K562 (cell line): ENCODE measurements at regions not wholly inside any gene's neighbourhood (a gene's known extent, or its start where the extent isn't known, plus 50 kb on each side); places are given as distances from the start of the nearest gene placed in this dataset.

ENCODE experiments used
- CHD2 ChIP-seq: IDR thresholded peaks from 2 replicates; pipeline ENCODE4 v1.6.1; 2011; ENCODE audit warnings: low read depth, low read length
- CTCF ChIP-seq, 3 experiments: IDR thresholded peaks in 2 of 3; conservative IDR thresholded peaks in 1 of 3; 2 replicates each; pipeline ENCODE4 v1.5.1; 2011 to 2012; ENCODE audit warnings: low read length in 3 of 3, mild to moderate bottlenecking in 3 of 3, control low read depth in 2 of 3, improper control_type of control experiment in 1 of 3, inconsistent platforms in 1 of 3, low read depth in 1 of 3, mixed read lengths in 1 of 3, moderate library complexity in 1 of 3; ENCODE audit not compliant: insufficient read depth in 2 of 3
- ERF ChIP-seq: fragments of 450-650 bp; formaldehyde crosslinking; IDR thresholded peaks from 2 replicates; pipeline ENCODE4 v1.4.0; 2020; ENCODE audit warnings: mild to moderate bottlenecking, mixed read lengths
- GTF2F1 ChIP-seq: IDR thresholded peaks from 2 replicates; pipeline ENCODE4 v1.6.1; 2011; ENCODE audit warnings: low read depth, low read length, improper control_type of control experiment
- JUN ChIP-seq, 2 experiments: sonication (generic) in 1 of 2; formaldehyde crosslinking in 1 of 2; IDR thresholded peaks; 2 replicates each; pipeline versions ENCODE4 v1.6.1 to v1.8.0; 2012 to 2022; ENCODE audit warnings: borderline replicate concordance in 2 of 2, mild to moderate bottlenecking in 2 of 2, improper control_type of control experiment in 1 of 2, low read depth in 1 of 2, low read length in 1 of 2, missing genetic modification reagents in 1 of 2
- RAD21 ChIP-seq, 2 experiments: fragments of 250-450 bp in 1 of 2; fragments of 450-650 bp in 1 of 2; sonication (Bioruptor Pico) in 1 of 2; formaldehyde crosslinking in 1 of 2; IDR thresholded peaks in 1 of 2; conservative IDR thresholded peaks in 1 of 2; 2 replicates each; pipeline versions ENCODE4 v1.4.0 to v1.8.0; 2020 to 2022; ENCODE audit warnings: mild to moderate bottlenecking in 2 of 2, moderate library complexity in 1 of 2
- TAF1 ChIP-seq: IDR thresholded peaks from 2 replicates; pipeline ENCODE4 v1.6.1; 2011; ENCODE audit warnings: mild to moderate bottlenecking, low read length, moderate library complexity; ENCODE audit not compliant: insufficient read depth, control insufficient read depth, severe bottlenecking; ENCODE audit errors: extremely low read depth
- U2AF2 ChIP-seq: fragments of 200-400 bp; formaldehyde crosslinking; optimal IDR thresholded peaks from 2 replicates; pipeline ENCODE3; 2017; ENCODE audit warnings: low read depth, mild to moderate bottlenecking, low read length
- ZBTB1 ChIP-seq: sonication (generic); formaldehyde crosslinking; IDR thresholded peaks from 2 replicates; pipeline ENCODE4 v1.8.1; 2023; ENCODE audit warnings: missing genetic modification reagents, low read depth, mild to moderate bottlenecking, borderline replicate concordance
- TF ChIP-seq, protein P1 (sequence below): fragments of 450-650 bp; IDR thresholded peaks from 2 replicates; pipeline ENCODE4 v1.6.1; 2016; ENCODE audit warnings: missing biosample characterization, missing genetic modification characterization
- TF ChIP-seq, protein P2 (sequence below): conservative IDR thresholded peaks from 2 replicates; pipeline ENCODE4 v1.6.1; 2011; ENCODE audit warnings: low read depth, mild to moderate bottlenecking, low read length; ENCODE audit not compliant: control insufficient read depth
- TF ChIP-seq, protein P3 (sequence below), 2 experiments: fragments of 450-650 bp in 1 of 2; sonication (generic) in 1 of 2; formaldehyde crosslinking in 1 of 2; IDR thresholded peaks in 1 of 2; conservative IDR thresholded peaks in 1 of 2; 2 replicates each; pipeline versions ENCODE4 v1.6.1 to v1.8.1; 2016 to 2023; ENCODE audit warnings: mild to moderate bottlenecking in 2 of 2, moderate library complexity in 2 of 2, inconsistent platforms in 1 of 2, missing genetic modification reagents in 1 of 2

GRCh38 chr7:109868215-109868860 lies 1222.6 kb upstream of the LRRN3 start:
- TF ChIP-seq CTCF (IDR thresholded peaks at IDR 0.05 in 2 of 3, conservative IDR thresholded peaks at IDR 0.05 in 1 of 3; ENCODE audit: insufficient read depth in 2 of 3, low read depth in 1 of 3, low read length in 3 of 3) (no peak), ERF (CRISPR knock-in tag) (no peak), ZBTB1 (no peak), JUN (IDR thresholded peaks at IDR 0.05; ENCODE audit: borderline replicate concordance, low read depth, low read length) (no peak), JUN (CRISPR knock-in tag; IDR thresholded peaks at IDR 0.05; ENCODE audit: borderline replicate concordance) (no peak), CHD2 (no peak), GTF2F1 (no peak), TAF1 (no peak), U2AF2 (no peak), RAD21 (CRISPR knock-in tag; conservative IDR thresholded peaks at IDR 0.05 in 1 of 2, IDR thresholded peaks at IDR 0.05 in 1 of 2) (no peak)
- TF ChIP-seq, protein P1, sequence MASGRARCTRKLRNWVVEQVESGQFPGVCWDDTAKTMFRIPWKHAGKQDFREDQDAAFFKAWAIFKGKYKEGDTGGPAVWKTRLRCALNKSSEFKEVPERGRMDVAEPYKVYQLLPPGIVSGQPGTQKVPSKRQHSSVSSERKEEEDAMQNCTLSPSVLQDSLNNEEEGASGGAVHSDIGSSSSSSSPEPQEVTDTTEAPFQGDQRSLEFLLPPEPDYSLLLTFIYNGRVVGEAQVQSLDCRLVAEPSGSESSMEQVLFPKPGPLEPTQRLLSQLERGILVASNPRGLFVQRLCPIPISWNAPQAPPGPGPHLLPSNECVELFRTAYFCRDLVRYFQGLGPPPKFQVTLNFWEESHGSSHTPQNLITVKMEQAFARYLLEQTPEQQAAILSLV = no peak
- TF ChIP-seq, protein P2, sequence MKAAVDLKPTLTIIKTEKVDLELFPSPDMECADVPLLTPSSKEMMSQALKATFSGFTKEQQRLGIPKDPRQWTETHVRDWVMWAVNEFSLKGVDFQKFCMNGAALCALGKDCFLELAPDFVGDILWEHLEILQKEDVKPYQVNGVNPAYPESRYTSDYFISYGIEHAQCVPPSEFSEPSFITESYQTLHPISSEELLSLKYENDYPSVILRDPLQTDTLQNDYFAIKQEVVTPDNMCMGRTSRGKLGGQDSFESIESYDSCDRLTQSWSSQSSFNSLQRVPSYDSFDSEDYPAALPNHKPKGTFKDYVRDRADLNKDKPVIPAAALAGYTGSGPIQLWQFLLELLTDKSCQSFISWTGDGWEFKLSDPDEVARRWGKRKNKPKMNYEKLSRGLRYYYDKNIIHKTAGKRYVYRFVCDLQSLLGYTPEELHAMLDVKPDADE = no peak
- TF ChIP-seq, protein P3, sequence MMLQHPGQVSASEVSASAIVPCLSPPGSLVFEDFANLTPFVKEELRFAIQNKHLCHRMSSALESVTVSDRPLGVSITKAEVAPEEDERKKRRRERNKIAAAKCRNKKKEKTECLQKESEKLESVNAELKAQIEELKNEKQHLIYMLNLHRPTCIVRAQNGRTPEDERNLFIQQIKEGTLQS (IDR thresholded peaks at IDR 0.05) = no peak
- TF ChIP-seq, protein P3 (CRISPR knock-in tag; conservative IDR thresholded peaks at IDR 0.05) = no peak
